Activated effector memory CD4-positive, alpha-beta T cell treated with anti-CD3 and anti-CD28 coated beads, Interleukin-2, amount 50 U/mL, for 16 hours (primary cell): ENCODE measurements at regions not wholly inside any gene's neighbourhood (a gene's known extent, or its start where the extent isn't known, plus 50 kb on each side); places are given as distances from the start of the nearest gene placed in this dataset.

Experiments used
- DNase-seq: peaks from one replicate; pipeline ENCODE4 v3.0.0-alpha.2; 2020

DNA sequence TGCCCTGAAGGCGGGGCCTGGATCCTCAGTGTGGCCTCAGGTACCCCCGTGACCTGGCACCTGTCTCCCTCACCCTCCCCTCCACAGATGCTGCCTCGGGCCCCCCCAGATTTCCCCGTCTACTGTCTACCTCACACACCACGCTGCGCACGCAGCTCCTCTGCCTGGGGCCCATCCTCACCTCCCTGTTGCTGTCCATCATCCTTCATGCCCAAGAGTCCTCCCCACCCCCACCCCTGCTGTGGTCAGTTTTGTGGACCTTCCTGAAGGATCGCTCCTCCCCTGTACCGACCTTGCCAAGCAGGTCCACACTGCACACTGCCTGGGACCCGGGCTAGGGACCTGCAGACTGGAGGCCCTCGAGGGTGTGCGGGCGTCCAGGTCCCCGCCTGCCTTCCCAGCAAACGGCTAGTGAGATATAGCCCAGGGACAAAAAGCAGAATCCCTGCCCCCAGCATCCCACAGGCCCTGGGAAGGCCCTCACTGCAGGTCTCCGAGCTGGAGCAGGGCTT is 197.4 kb upstream of the DIO3 start:
- no peak for DNase-seq

DNA sequence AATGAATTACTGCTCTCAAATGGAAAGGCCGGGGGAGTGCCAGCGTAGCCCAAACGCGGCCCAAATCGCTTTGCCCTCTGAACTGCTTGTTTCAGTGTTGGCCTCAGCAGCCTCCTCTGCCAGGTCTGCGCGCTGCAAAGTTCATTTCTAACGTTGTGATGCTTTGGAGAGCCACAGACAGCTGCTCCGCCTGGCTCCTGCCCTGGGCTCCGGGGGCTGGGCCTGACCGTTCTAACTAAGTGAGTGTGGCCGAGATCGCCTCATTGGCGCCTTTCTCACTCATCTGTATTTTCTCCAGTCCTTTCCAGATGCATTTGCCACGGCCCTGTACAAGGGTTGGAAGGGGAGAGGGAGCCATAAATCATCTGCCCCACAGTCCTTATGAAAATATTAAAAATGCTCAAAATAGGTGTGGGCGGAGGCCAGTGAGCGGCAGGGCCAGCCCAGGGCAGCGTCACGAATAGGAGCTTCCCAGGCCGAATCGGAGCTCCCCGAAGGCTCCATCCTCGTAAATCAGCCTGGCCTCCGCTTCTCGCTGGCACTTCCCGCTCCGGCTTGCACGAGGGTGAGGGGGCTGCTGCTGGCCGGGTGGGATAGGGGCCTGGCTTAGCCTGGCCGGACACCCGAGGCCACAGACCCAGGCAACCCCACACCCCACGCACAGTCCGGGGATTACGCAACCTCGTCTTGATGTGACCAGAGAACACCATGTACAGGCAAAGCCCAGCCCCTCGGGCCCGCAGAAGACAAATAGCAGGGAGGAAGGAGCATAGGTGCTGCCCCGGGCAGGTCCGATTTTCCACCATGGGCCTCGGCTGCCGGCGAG is 196.6 kb upstream of the DIO3 start:
- no peak for DNase-seq

DNA sequence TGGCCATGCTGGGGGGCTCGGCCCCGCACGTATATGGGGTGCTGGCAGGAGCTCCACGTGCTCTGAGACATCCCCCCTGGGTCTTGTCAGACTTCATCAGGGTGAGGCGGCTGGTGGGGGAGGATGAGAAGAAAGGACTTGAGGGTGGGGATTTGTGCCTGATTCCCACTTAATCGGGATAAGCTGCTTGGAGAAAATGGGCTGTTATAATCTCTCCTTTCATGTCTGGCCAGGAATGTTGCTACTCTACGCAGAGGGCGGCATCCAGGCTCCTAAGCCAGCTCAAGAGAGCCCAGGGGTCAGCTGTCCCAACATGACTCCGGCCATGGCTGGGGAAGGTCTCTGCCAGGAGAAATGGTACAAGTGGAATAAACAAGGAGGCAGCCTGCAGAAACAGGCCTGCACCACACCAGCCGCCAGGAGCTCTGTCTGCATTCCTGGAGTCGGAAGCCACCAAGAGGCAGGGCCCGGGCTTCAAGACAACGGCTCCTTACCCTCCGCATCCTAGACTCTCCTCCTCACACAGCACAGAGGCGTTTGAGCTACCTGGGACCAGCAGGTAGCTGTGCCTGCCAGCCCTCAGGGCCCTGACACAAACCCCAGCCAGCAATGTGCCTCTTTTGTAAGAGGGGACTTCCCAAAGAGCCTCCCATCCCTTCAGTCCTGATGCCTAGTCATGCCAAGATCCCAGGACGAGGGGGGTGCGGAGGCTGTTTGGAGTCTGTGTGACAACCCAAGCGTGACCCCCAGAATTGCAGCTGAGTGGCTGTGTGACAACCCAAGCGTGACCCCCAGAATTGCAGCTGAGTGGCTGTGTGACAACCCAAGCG is 195.8 kb upstream of the DIO3 start:
- no peak for DNase-seq

DNA sequence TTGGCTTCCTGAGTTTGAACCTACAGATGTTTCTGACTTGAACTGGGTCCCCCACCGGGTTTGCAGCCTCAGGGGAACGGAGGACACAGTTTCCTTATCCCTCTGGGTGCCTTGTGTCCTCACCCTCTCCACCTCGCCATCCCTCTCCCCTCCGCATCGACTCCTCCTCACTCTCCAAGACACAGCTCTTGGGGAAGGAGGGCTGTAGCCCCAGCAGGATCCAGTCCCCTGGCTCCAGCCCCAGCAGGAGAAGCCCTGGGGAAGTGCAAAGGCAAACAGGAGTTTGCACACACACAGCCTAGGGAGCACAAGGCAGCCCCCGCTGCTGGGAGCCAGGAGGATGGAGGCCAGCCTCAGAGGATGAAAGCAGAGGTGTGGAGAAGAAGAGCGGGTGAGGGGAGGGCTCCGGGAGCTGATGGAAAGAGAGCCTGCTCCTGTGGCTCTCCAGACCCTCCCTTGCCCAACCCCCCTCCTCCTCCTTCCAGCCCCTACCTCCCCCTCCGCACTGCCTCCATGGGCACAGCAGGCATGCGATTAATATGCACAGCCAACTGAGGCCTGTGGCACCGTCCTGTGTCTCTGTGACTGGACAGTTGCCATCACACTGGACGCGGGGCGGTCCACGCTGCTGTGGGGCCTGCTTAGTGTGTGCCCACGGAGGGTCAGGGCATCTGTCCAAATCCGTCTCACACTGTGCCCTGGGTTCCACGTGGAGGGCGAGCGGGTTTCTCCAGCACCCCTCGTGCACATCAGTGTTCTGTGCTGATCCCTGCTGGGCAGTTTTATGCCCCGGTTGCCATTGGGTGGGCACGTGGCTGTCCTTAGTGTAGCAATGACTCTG is 193.7 kb upstream of the DIO3 start:
- no peak for DNase-seq

DNA sequence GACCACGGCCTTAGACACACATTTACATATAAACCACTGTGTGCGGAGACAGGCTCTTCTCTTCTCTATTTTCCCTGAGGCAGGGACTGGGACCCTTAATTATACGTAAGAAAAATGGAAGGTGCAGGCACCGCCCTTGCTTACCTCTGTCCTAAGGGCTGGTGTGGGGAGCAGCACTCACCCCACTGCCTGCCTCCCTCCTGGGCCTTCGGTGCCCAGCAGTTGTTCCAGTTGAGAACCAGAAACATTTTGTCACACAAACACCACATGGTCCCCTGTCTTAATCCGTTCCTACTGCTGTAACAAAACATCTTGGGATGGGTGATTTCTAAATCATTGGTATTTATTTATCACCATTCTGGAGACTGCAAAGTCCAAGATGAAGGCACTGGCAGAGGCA is 192.7 kb upstream of the DIO3 start:
- no peak for DNase-seq

DNA sequence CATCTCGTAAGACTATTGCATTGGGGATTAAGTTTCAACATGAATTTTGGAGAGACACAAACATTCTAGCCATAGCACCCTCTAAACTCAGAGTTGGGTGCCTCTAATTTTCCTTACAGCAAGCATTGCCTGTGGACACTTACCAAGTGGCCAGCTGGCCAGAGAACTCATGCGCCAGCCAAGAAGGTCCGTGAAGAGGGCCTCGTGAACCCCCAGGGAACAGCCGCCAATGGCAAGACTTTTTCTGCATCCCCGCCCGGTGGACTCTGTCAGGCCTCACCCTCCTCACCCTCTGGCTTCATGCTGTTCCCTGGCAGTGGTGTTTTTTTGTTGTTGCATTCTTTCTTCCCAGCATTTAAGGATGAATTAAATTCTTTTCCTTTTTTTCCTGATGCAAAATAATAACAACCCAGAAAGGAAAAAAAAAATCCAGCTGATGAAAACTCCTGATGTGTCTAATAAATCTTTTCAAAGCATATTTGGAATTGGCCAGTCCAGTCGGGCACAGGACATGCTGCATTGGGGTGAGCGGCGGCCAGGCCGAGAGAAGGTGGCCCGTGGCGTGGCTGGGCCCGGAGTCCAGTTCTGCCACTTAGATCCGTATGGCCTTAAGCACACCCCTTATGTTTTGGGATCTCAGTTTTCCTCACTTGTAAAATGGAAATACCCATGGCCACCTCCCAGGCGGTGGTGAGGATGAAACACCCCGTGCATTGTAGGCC is 191.9 kb upstream of the DIO3 start:
- DNase-seq: no peak

DNA sequence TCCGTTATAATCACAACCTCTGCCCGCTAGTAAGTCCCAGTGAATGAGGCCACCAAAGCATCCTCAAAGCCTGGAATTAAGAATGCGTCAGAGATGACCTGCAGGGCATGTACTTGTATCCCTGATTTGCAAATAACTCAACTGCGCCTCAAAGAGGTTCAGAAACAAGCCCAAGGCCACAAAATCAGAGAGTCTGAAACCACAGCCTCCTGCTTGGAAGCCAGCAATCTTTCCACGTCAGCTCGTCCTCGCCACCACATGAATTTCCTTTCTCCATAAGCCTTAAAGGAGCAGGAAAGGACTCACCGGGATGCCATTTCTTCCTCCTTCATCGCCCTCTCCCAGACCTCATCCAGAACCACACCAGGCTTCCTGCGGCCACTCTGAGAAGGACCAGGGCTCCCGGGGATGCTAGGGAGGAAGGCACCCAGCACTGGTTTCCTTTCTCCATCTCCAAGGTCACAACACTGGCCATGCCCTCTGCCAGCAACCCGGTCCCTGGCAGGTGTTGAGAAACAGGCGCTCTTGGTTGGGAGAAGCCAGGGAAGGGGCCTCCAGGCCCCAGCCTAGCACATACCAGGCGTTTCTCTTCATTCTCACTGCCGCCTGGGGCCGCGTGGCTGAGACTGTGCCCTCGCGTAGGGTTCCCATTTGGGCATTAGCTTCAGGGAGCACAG is 191.2 kb upstream of the DIO3 start:
- DNase-seq: no peak

DNA sequence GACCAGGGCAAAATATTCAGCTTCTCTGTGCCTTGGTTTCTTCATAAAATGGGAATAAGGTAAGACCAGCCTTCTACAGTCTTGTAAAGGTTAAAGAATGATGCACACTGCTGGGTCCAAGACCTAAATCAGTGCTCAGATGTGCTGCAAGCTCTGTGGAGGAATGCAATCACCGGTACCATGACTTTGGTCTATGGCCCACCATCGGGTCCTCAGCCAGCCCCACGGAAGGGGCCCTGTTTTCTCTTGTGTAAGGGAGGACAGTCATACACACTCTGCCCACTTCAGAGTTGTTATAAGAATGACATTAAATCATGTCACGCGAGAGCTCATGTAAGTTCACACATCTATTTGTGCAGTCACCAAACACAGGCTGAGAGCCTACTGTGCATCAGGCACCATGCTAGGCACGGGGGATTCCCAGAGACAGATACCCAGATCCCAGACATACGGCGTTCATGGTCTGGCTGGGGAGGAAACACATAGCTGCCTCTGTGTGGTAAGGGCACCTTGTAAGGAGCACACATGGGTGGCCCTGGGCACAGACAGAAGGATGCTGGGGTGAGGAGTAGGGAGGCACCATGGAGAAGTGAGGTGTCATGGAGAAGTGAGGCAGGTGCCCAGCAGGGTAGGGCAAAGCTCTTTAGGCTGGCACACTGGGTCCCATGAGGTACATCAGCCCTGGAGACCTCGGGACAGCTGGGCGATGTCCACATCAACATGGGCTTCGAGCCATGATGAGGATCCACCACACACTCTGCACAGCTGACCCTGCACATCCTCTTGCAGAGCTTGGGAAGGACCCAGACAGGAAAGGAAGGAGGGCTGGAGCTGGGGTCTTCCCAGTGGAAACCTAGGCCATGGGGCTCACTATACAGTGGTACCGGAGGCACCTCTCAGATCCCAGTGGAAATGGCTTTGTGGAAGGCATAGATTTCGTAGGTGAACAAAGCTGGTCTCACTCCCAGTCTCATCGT is 190.4 kb upstream of the DIO3 start:
- DNase-seq: no peak

DNA sequence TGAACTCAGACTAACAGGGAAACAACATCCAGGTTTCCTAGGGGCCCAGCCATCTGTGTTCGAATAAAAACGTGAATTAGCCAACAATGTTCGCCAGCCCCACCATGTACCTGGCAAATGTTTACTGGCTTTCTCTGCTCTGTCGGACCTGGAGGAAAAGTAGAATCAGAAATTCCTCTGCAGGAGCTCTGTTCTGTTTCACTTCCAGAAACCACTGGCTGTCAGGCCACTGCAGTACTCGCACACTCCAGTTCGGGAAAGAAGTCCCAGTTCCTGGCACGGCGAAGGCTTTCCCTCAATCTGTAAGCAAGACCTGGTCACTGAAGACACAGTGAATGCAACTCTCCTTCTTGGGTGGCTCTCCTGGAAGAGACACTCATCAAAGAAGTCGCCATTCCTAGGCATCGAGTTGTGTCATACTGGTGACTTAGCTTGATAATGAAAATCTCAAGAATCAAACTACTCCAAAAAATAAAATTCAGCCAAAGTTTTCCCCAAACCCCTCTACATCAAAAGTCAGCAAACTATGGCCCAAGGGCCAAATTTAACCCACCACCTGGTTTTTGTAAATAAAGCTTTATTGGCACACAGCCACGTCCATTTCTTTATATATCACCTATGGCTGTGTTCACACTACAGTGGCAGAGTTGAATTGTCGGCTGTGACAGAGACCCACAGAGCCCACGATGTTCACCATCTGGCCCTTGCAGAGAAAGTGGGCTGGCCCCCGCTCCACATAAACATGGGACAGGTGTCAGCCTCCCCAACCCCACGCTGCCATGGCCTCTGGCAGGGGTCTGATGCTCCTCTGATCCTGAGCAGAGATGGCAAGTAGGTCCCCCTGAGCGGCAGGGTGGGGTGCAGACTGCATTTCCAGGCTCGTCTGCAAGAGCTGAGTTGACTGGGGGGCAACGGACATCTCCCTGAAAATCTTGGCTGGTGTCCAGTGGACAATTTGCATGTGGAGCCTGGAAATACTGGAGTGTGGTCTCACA is 189.2 kb upstream of the DIO3 start:
- no peak for DNase-seq

DNA sequence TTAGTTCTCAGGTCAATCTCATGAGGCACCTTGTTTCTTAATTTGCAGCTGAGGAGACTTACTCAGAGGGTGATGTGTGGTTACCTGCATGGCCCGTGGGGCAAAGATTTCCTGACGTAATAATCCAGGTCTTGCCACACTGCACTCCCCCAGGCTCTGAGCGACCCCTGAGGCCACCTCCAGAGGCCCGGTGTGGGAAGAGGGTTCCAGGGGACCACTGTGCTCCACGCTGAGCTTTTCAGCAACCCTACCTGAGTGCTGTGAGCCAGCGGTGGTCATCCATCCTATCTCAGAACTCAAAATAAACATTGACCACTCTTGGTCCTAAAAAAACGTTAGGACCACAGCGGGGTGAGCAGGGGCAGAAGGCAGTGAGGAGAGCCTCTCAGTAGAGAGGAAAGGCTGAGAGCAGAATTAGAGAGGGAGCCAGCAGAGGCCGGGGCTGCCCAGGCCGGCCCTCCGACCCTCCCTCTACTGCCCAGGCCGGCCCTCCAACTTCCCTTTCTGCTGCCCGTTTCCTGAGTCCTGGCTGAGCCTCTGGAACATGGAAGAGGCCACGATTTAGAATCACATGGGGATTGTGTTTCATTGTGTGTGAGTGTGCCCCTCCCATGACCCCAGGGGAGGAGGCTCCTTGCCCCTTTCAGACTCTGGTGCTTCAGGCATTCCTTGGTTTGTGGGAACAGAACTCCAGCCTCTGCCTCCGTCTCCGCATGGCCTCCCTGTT is 188.2 kb upstream of the DIO3 start:
- DNase-seq: no peak

DNA sequence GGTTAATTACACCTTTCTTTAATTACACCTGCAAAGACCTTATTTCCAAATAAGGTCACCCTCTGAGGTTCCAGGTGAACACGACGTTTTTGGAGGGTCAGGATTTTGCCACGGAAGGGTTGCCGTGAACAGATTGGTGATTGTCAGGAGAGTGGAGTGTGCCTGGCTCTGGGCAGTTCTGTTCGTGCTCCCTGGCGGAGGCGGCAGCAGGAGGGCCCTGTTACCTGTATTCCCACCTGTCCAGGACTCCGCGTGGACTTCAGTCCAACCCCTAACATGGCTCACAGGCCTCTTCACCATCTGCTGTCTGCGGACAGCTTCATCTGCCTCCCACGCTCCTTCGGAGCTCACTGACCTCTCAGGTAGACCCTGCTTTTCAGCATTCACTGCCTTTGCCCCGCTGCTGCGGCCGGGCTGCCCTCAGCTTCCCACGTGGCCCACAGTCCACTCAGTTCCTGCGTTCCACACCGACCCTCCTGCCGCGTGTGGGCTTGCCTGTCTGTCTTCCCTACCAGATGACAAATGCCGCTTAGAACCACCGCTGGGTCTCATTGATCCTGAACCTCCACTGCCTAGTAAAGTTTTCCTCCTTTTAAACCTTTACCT is 187.5 kb upstream of the DIO3 start:
- DNase-seq: no peak

DNA sequence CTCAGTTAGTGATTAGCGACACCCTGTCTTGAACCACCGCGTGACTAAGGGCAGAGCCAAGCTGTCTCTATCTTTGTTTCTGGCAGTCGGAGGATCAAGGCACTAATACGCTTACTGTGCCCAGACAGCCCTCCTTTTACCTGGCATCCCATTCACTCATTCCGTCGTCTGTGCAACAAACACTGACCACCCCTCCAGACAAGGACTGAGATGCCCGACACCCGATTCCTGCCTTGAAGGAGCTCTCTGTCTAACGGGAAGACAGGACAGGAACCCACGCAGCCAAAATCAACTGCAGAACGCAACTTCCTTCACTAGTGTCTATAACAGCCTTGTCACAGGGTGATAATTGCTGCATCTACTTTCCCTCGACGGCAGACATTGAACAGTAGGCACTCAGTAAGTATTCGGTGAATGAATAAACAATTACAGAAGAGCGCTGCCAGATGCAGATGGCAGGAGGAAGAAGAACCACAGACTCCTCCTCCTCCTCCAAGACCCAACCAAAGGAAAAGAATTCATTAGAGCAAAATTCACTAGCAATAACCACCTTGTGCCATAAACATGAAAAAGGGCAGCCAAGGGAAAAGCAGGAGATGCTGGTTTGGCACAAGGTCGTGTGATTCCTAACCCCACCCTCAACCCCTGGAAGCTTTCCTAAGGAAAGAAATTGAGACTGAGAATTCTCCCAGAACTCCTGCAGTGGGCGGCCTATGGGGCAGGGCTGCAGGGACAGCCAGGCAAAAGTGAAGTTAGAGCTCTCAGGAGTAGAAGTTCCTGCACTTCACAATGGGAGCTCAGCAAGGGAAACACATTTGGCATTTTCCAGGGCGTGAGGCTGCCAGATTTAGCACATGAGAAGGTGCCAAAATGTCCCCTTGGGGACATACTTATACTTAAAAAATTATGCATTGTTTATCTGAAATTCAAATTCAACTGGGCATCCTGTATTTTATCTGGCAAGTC is 186.6 kb upstream of the DIO3 start:
- DNase-seq: no peak

DNA sequence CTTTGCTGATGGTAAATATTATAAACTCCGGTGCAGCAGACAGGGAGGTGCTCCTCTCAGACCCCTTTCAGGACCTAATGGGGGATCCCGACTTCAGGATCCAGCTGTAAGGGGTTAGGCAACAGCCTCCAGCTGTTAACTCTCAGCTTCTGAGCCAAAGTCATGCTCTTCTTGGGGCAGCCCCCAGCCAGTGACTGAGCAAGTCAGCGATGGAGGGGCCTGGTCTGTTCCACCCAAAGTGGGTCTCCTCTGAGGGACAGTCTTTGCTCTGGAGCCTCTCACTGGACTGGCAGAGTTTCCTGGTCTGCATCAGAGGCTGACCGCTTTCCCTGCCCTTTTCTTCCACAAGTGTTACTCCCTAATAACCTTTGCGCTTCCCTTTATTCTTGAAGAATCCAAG is 184.2 kb upstream of the DIO3 start:
- no peak for DNase-seq

DNA sequence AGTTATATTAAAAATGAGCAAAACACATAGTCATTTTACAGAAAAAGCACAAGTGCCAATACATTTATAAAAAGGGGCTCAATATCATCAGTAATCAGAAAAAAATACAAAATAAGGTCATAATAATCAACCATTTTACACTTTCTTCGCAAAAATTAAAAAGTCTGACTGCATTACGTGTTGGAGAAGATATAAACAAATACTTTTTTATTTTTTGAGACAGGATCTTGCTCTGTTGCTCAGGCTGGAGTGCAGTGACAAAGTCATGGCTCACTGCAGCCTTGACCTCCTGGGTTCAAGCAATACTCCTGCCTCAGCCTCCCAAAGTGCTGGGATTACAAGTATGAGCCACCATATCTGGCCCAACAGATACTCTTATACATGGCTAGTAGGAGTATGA is 181.5 kb upstream of the DIO3 start:
- no peak for DNase-seq

DNA sequence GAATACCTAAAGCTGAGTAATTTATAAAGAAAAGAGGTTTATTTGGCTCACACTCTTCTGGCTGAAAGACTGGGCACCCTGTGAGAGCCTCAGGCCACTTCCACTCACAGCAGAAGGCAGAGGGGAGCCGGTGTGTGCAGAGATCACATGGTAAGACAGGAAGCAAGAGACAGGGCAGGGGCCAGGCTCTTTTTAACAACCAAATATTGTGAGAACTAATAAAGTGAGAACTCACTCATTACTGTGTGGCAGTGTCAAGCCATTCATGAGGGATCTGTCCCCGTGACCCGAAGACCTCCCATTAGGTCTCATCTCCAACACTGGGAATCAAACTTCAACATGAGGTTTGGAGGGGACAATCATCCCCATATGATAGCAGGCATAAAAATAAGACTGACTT is 180.8 kb upstream of the DIO3 start:
- DNase-seq: no peak

DNA sequence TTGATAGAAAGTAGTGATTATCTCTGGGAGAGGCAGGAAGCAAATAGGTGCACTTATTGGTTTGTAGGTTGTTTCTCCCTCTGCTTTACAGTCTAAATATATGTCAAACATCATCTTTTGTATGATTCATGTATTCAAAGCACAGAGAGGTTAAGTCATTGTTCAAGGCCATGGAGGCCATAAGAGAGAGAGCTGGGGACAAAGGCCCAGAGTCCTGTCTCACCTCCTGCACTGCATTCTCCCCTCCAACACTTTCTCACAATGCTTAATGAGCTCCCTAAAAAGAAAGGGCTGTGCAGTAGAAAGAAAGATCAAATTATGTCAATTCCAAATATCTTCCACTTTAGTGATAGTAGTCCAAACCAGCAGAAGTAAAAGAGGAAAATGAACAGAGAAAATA is 180.4 kb upstream of the DIO3 start:
- no peak for DNase-seq
